GM23338 (cell line): ENCODE measurements at regions not wholly inside any gene's neighbourhood (a gene's known extent, or its start where the extent isn't known, plus 50 kb on each side); places are given as distances from the start of the nearest gene placed in this dataset.

Experiments
- ATAC-seq: fragments of 200-7000 bp; cut with Tn5 transposase; 3 replicates; pipeline ENCODE4 v1.9.1; 2020
- DNase-seq: peaks from one replicate; pipeline ENCODE4 v3.0.0-alpha.2; 2015; ENCODE audit warnings: low spot score
- H2AFZ ChIP-seq: fragments of 200-600 bp; sonication (generic); 2 replicates; pipeline ENCODE4 v1.8.0; 2016; ENCODE audit warnings: antibody characterized with exemption, mild to moderate bottlenecking, moderate library complexity
- H3F3A ChIP-seq: fragments of 200-600 bp; sonication (generic); replicated peaks from 2 replicates; pipeline ENCODE4 v1.8.0; 2017; ENCODE audit warnings: antibody characterized with exemption, mixed run types, low read depth
- H3K27ac ChIP-seq: fragments of 200-600 bp; sonication (generic); 2 replicates; pipeline ENCODE4 v1.6.1; 2016; ENCODE audit warnings: low read depth
- H3K27me3 ChIP-seq: fragments of 200-600 bp; sonication (generic); 2 replicates; pipeline ENCODE4 v1.8.0; 2016; ENCODE audit warnings: mild to moderate bottlenecking, mixed run types, moderate library complexity; ENCODE audit not compliant: insufficient read depth
- H3K36me3 ChIP-seq: fragments of 200-600 bp; sonication (generic); 2 replicates; pipeline ENCODE4 v1.8.0; 2016; ENCODE audit warnings: mild to moderate bottlenecking; ENCODE audit not compliant: insufficient read depth
- H3K4me1 ChIP-seq: fragments of 200-600 bp; sonication (generic); 2 replicates; pipeline ENCODE4 v1.8.0; 2016; ENCODE audit warnings: mild to moderate bottlenecking, moderate library complexity; ENCODE audit not compliant: insufficient read depth
- H3K4me2 ChIP-seq: fragments of 200-600 bp; sonication (generic); 2 replicates; pipeline ENCODE4 v1.7.1; 2017; ENCODE audit warnings: mixed run types
- H3K4me3 ChIP-seq: fragments of 200-600 bp; sonication (generic); 2 replicates; pipeline ENCODE4 v1.6.1; 2016; ENCODE audit warnings: mixed run types
- H3K79me2 ChIP-seq: fragments of 200-600 bp; sonication (generic); replicated peaks from 2 replicates; pipeline ENCODE4 v1.8.0; 2017; ENCODE audit warnings: mild to moderate bottlenecking; ENCODE audit not compliant: insufficient read depth
- H3K9me2 ChIP-seq: fragments of 200-600 bp; sonication (generic); 2 replicates; pipeline ENCODE4 v1.8.0; 2017; ENCODE audit not compliant: insufficient read depth
- H4K20me1 ChIP-seq: fragments of 200-600 bp; sonication (generic); replicated peaks from 2 replicates; pipeline ENCODE4 v1.8.0; 2017; ENCODE audit warnings: mild to moderate bottlenecking; ENCODE audit not compliant: insufficient read depth
- H3K27ac Mint-ChIP-seq: 2 replicates; pipeline ENCODE4 v1.8.0; 2020; ENCODE audit warnings: inconsistent platforms, mild to moderate bottlenecking, moderate library complexity, mixed read lengths
- H3K27me3 Mint-ChIP-seq: 3 replicates; pipeline ENCODE4 v1.8.0; 2022; ENCODE audit warnings: low read depth, mild to moderate bottlenecking, moderate library complexity, mixed read lengths, inconsistent platforms; ENCODE audit not compliant: insufficient read depth, poor library complexity
- H3K36me3 Mint-ChIP-seq: 3 replicates; pipeline ENCODE4 v1.8.0; 2021; ENCODE audit warnings: low read depth, mild to moderate bottlenecking, inconsistent platforms, moderate library complexity, mixed read lengths
- H3K4me1 Mint-ChIP-seq: 3 replicates; pipeline ENCODE4 v1.8.0; 2020; ENCODE audit warnings: mild to moderate bottlenecking, inconsistent platforms, mixed read lengths
- H3K4me3 Mint-ChIP-seq: 3 replicates; pipeline ENCODE4 v1.8.0; 2021; ENCODE audit warnings: moderate library complexity, mild to moderate bottlenecking, inconsistent platforms, mixed read lengths
- H3K9me3 Mint-ChIP-seq: 3 replicates; pipeline ENCODE4 v1.8.0; 2020; ENCODE audit warnings: moderate library complexity, mild to moderate bottlenecking, inconsistent platforms, mixed read lengths
- NANOG ChIP-seq: IDR thresholded peaks from 2 replicates; pipeline ENCODE4 v1.6.1; 2016; ENCODE audit warnings: antibody characterized with exemption, borderline replicate concordance
- POLR2AphosphoS5 ChIP-seq: IDR thresholded peaks from 2 replicates; pipeline ENCODE4 v1.6.1; 2016; ENCODE audit warnings: antibody characterized with exemption, low read depth
- STAT1 ChIP-seq: IDR thresholded peaks from one replicate; pipeline ENCODE4 v1.6.1; 2016; ENCODE audit warnings: antibody characterized with exemption; ENCODE audit not compliant: unreplicated experiment
- TF ChIP-seq, protein P1 (sequence below): fragments of 250-450 bp; sonication (Bioruptor Pico); IDR thresholded peaks from 2 replicates; pipeline ENCODE4 v1.5.0; 2020; ENCODE audit warnings: mild to moderate bottlenecking, moderate library complexity
- TF ChIP-seq, protein P2 (sequence below): IDR thresholded peaks from 2 replicates; pipeline ENCODE4 v1.6.1; 2016; ENCODE audit warnings: antibody characterized with exemption

DNA sequence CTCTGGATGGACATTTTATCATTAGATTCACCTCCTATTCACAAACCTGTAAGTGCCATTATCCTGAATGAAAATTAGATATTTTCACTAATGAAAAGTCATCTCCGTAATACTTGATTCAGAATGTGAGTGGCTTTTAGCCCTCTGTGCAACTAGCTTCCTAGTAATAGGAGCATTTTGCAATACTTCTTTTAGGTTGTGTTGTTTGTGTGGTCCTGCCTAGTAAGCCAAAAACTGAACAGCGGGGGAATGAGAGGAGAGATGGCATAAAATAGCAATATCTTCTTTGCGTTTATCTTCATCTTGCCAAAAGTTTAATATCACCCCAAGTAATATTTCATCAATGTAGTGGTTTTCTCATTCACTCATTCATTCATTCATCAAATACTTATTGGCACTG, 507.5 kb upstream of the CELF2 start (continued):
- TF ChIP-seq, protein P1, sequence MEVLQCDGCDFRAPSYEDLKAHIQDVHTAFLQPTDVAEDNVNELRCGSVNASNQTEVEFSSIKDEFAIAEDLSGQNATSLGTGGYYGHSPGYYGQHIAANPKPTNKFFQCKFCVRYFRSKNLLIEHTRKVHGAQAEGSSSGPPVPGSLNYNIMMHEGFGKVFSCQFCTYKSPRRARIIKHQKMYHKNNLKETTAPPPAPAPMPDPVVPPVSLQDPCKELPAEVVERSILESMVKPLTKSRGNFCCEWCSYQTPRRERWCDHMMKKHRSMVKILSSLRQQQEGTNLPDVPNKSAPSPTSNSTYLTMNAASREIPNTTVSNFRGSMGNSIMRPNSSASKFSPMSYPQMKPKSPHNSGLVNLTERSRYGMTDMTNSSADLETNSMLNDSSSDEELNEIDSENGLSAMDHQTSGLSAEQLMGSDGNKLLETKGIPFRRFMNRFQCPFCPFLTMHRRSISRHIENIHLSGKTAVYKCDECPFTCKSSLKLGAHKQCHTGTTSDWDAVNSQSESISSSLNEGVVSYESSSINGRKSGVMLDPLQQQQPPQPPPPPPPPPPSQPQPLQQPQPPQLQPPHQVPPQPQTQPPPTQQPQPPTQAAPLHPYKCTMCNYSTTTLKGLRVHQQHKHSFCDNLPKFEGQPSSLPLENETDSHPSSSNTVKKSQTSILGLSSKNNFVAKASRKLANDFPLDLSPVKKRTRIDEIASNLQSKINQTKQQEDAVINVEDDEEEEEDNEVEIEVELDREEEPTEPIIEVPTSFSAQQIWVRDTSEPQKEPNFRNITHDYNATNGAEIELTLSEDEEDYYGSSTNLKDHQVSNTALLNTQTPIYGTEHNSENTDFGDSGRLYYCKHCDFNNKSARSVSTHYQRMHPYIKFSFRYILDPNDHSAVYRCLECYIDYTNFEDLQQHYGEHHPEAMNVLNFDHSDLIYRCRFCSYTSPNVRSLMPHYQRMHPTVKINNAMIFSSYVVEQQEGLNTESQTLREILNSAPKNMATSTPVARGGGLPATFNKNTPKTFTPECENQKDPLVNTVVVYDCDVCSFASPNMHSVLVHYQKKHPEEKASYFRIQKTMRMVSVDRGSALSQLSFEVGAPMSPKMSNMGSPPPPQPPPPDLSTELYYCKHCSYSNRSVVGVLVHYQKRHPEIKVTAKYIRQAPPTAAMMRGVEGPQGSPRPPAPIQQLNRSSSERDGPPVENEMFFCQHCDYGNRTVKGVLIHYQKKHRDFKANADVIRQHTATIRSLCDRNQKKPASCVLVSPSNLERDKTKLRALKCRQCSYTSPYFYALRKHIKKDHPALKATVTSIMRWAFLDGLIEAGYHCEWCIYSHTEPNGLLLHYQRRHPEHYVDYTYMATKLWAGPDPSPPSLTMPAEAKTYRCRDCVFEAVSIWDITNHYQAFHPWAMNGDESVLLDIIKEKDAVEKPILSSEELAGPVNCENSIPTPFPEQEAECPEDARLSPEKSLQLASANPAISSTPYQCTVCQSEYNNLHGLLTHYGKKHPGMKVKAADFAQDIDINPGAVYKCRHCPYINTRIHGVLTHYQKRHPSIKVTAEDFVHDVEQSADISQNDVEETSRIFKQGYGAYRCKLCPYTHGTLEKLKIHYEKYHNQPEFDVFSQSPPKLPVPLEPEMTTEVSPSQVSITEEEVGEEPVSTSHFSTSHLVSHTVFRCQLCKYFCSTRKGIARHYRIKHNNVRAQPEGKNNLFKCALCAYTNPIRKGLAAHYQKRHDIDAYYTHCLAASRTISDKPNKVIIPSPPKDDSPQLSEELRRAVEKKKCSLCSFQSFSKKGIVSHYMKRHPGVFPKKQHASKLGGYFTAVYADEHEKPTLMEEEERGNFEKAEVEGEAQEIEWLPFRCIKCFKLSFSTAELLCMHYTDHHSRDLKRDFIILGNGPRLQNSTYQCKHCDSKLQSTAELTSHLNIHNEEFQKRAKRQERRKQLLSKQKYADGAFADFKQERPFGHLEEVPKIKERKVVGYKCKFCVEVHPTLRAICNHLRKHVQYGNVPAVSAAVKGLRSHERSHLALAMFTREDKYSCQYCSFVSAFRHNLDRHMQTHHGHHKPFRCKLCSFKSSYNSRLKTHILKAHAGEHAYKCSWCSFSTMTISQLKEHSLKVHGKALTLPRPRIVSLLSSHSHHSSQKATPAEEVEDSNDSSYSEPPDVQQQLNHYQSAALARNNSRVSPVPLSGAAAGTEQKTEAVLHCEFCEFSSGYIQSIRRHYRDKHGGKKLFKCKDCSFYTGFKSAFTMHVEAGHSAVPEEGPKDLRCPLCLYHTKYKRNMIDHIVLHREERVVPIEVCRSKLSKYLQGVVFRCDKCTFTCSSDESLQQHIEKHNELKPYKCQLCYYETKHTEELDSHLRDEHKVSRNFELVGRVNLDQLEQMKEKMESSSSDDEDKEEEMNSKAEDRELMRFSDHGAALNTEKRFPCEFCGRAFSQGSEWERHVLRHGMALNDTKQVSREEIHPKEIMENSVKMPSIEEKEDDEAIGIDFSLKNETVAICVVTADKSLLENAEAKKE (CRISPR knock-in tag), result no peak
- TF ChIP-seq NANOG, result no peak

GRCh38 chr10:10513067-10513466, 504.6 kb upstream of the CELF2 start:
- Mint-ChIP-seq H3K9me3 (peaks cover 2% of the 10 kb centered on the region; the same call in 1 of the 3 replicates), H3K4me1 (no peaks in the 10 kb centered on the region), H3K27me3 (peaks cover 4% of the 10 kb centered on the region), H3K27ac (no peak overlapping the region), H3K4me3 (no peak overlapping the region), H3K36me3 (no peaks in the 10 kb centered on the region)
- H3K4me3 ChIP-seq, result no peak overlapping the region
- H3K79me2 ChIP-seq, result no peaks in the 10 kb centered on the region
- no peaks in the 10 kb centered on the region for H3K36me3 ChIP-seq
- H3K4me2 ChIP-seq, result no peak overlapping the region
- H3K9me2 ChIP-seq, result peaks cover 3% of the 10 kb centered on the region; the same call in 1 of the 2 replicates
- ATAC-seq (no peak), DNase-seq (no peak)
- no peaks in the 10 kb centered on the region for H3K27me3 ChIP-seq
- H4K20me1 ChIP-seq, result no peaks in the 10 kb centered on the region
- H3K4me1 ChIP-seq, result no peaks in the 10 kb centered on the region
- H3K27ac ChIP-seq, result no peak overlapping the region
- H3F3A ChIP-seq, result no peaks in the 10 kb centered on the region
- TF ChIP-seq POLR2AphosphoS5, result no peak
- no peak for TF ChIP-seq NANOG
- no peak for TF ChIP-seq STAT1
- TF ChIP-seq, protein P2, sequence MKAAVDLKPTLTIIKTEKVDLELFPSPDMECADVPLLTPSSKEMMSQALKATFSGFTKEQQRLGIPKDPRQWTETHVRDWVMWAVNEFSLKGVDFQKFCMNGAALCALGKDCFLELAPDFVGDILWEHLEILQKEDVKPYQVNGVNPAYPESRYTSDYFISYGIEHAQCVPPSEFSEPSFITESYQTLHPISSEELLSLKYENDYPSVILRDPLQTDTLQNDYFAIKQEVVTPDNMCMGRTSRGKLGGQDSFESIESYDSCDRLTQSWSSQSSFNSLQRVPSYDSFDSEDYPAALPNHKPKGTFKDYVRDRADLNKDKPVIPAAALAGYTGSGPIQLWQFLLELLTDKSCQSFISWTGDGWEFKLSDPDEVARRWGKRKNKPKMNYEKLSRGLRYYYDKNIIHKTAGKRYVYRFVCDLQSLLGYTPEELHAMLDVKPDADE, result no peak
- no peak overlapping the region for H2AFZ ChIP-seq
